Parathyroid adenoma (tissue), 2 donors: ENCODE measurements at regions not wholly inside any gene's neighbourhood (a gene's known extent, or its start where the extent isn't known, plus 50 kb on each side); places are given as distances from the start of the nearest gene placed in this dataset.

ENCODE experiments used
- H2AFZ ChIP-seq: fragments of 300-600 bp; sonication (generic); one replicate; pipeline ENCODE4 v1.7.0; 2017; ENCODE audit warnings: antibody characterized with exemption, mild to moderate bottlenecking
- H3K27ac ChIP-seq: fragments of 300-600 bp; sonication (generic); one replicate; pipeline ENCODE4 v1.7.0; 2017
- H3K27me3 ChIP-seq: fragments of 300-600 bp; sonication (generic); one replicate; pipeline ENCODE4 v1.7.0; 2017; ENCODE audit warnings: low read length; ENCODE audit not compliant: control insufficient read depth, insufficient read depth
- H3K36me3 ChIP-seq: fragments of 300-600 bp; sonication (generic); one replicate; pipeline ENCODE4 v1.7.0; 2017; ENCODE audit warnings: low read length; ENCODE audit not compliant: control insufficient read depth, insufficient read depth
- H3K4me1 ChIP-seq: fragments of 300-600 bp; sonication (generic); one replicate; pipeline ENCODE4 v1.7.0; 2017; ENCODE audit warnings: control low read depth
- H3K4me2 ChIP-seq: fragments of 300-600 bp; sonication (generic); one replicate; pipeline ENCODE4 v1.7.0; 2017; ENCODE audit warnings: low read length
- H3K4me3 ChIP-seq: fragments of 300-600 bp; sonication (generic); one replicate; pipeline ENCODE4 v1.7.0; 2017; ENCODE audit warnings: low read depth, low read length
- H3K79me2 ChIP-seq: fragments of 300-600 bp; sonication (generic); one replicate; pipeline ENCODE4 v1.7.0; 2017; ENCODE audit warnings: control low read depth
- H3K9ac ChIP-seq: fragments of 300-600 bp; sonication (generic); one replicate; pipeline ENCODE4 v1.7.0; 2017; ENCODE audit warnings: mild to moderate bottlenecking
- H3K9me3 ChIP-seq: fragments of 300-600 bp; sonication (generic); one replicate; pipeline ENCODE4 v1.7.0; 2017; ENCODE audit warnings: low read length; ENCODE audit not compliant: control insufficient read depth
- CTCF ChIP-seq: fragments of 300-600 bp; sonication (generic); IDR thresholded peaks from one replicate; pipeline ENCODE4 v1.7.0; 2017; ENCODE audit warnings: antibody characterized with exemption, mild to moderate bottlenecking
- donor health status: primary hyperparathyroidism.

GRCh38 chr17:43315858-43316521 is 82.2 kb upstream of the RNU2-1 start:
- Histone ChIP-seq H2AFZ (no peak overlapping the region), H3K9me3 (no peaks in the 10 kb centered on the region), H3K4me1 (no peaks in the 10 kb centered on the region), H3K9ac (no peak overlapping the region), H3K27me3 (no peaks in the 10 kb centered on the region), H3K79me2 (no peaks in the 10 kb centered on the region), H3K27ac (no peak overlapping the region), H3K4me3 (no peak overlapping the region), H3K36me3 (no peaks in the 10 kb centered on the region), H3K4me2 (no peak overlapping the region)
- no peak for TF ChIP-seq CTCF

- Histone ChIP-seq H3K27ac (no peak overlapping the region), H3K9me3 (no peaks in the 10 kb centered on the region), H3K9ac (no peak overlapping the region), H3K4me3 (no peak overlapping the region), H3K4me2 (no peak overlapping the region), H3K4me1 (no peaks in the 10 kb centered on the region), H3K27me3 (no peaks in the 10 kb centered on the region), H3K79me2 (no peaks in the 10 kb centered on the region), H3K36me3 (no peaks in the 10 kb centered on the region), H2AFZ (no peak overlapping the region)
- no peak for TF ChIP-seq CTCF
Observed at GRCh38 chr17:43315369-43315768, 81.6 kb upstream of the RNU2-1 start.

- Histone ChIP-seq H3K27me3 (no peaks in the 10 kb centered on the region), H2AFZ (no peak overlapping the region), H3K4me1 (no peaks in the 10 kb centered on the region), H3K4me3 (no peak overlapping the region), H3K79me2 (no peaks in the 10 kb centered on the region), H3K36me3 (no peaks in the 10 kb centered on the region), H3K27ac (no peak overlapping the region), H3K4me2 (no peak overlapping the region), H3K9me3 (no peaks in the 10 kb centered on the region), H3K9ac (no peak overlapping the region)
- no peak for TF ChIP-seq CTCF
Observed at GRCh38 chr17:43314611-43315011, 80.8 kb upstream of the RNU2-1 start.

GRCh38 chr17:43312011-43312410 is 78.2 kb upstream of the RNU2-1 start:
- TF ChIP-seq CTCF, result no peak
- Histone ChIP-seq H3K4me2 (no peak overlapping the region), H3K27me3 (no peaks in the 10 kb centered on the region), H3K4me1 (peaks cover 2% of the 10 kb centered on the region), H3K9ac (no peak overlapping the region), H3K4me3 (no peak overlapping the region), H3K36me3 (no peaks in the 10 kb centered on the region), H3K9me3 (no peaks in the 10 kb centered on the region), H2AFZ (no peak overlapping the region), H3K79me2 (no peaks in the 10 kb centered on the region), H3K27ac (no peak overlapping the region)
